Upper lobe of left lung (tissue), 6 donors: ENCODE measurements at regions not wholly inside any gene's neighbourhood (a gene's known extent, or its start where the extent isn't known, plus 50 kb on each side); places are given as distances from the start of the nearest gene placed in this dataset.

Source experiments
- ATAC-seq, 2 donors: fragments of 200-7000 bp; cut with Tn5 transposase; one replicate each; pipeline ENCODE4 v1.9.1; 2022; ENCODE audit warnings: mild to moderate bottlenecking in 2 of 2, moderate library complexity in 2 of 2; ENCODE audit not compliant: low FRiP score in 2 of 2
- DNase-seq, 2 donors: peaks; one replicate each; pipeline ENCODE4 v3.0.0-alpha.2; 2019 to 2020
- H3K27ac ChIP-seq, 4 donors: fragments of 200-600 bp; sonication (generic); one replicate each; pipeline ENCODE4 v1.5.1; 2016 to 2019
- H3K27me3 ChIP-seq, 4 donors: fragments of 200-600 bp; sonication (generic); one replicate each; pipeline ENCODE4 v1.5.1; 2017 to 2019
- H3K36me3 ChIP-seq, 4 donors: fragments of 200-600 bp; sonication (generic); one replicate each; pipeline ENCODE4 v1.5.1; 2016 to 2019
- H3K4me1 ChIP-seq, 4 donors: fragments of 200-600 bp; sonication (generic); one replicate each; pipeline ENCODE4 v1.5.1; 2018 to 2019
- H3K4me3 ChIP-seq, 4 donors: fragments of 200-600 bp; sonication (generic); one replicate each; pipeline ENCODE4 v1.5.1; 2017 to 2019; ENCODE audit warnings: mild to moderate bottlenecking in 2 of 4, moderate library complexity in 1 of 4
- H3K9me3 ChIP-seq, 4 donors: fragments of 200-600 bp; sonication (generic); one replicate each; pipeline ENCODE4 v1.5.1; 2018 to 2019
- EP300 ChIP-seq, 4 donors: sonication (generic); formaldehyde crosslinking; IDR thresholded peaks; one replicate each; pipeline ENCODE4 v1.5.1; 2017; ENCODE audit warnings: antibody characterized with exemption in 4 of 4, control low read depth in 2 of 4
- POLR2A ChIP-seq, 4 donors: fragments of 450-650 bp; IDR thresholded peaks; one replicate each; pipeline ENCODE4 v1.5.1; 2016 to 2017; ENCODE audit warnings: antibody characterized with exemption in 4 of 4, mild to moderate bottlenecking in 2 of 4
- POLR2AphosphoS5 ChIP-seq, 2 donors: sonication (generic); formaldehyde crosslinking; IDR thresholded peaks; one replicate each; pipeline ENCODE4 v1.5.1; 2017; ENCODE audit warnings: antibody characterized with exemption in 2 of 2
- WGBS, 2 donors: methylation state at CpG; one replicate each; pipeline ENCODE4 v1.1.5; 2017 to 2018; 5-methylcytosine and 5-hydroxymethylcytosine counted together
- TF ChIP-seq, protein P1 (sequence below), 6 experiments: fragments of 450-650 bp in 4 of 6; fragments of 200-600 bp in 2 of 6; sonication (generic) in 2 of 6; IDR thresholded peaks; one replicate each; pipeline ENCODE4 v1.5.1; 2016 to 2019; ENCODE audit warnings: antibody characterized with exemption in 6 of 6
- donor health status: DM: no; HTN: no; CAD: no; lungs with moderate emphysema.
- donor health status: DM: no; HTN: yes; CAD: no; lungs with severe emphysema.

DNA sequence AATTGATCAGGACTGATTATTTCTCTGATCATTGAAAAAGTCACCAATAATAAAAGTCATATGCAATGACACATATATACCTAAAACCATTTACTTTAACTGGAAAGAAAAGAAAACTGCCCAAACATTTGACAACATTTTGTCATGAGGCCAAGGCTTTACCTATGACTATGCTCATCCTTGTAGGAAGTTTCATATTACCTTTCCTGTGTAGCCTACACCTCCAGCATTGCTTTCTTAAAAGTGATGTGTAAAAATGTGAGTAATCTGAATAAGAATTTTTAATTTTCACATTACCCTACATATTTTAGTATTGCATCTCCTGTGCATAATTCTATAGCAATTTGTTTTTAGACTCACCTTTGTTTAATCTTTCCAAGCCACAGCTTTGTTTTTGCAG, 419.8 kb upstream of the FIGN start:
- Histone ChIP-seq H3K27ac (no peak overlapping the region), H3K9me3 (no peaks in the 10 kb centered on the region), H3K4me1 (no peaks in the 10 kb centered on the region), H3K4me3 (no peak overlapping the region), H3K36me3 (no peaks in the 10 kb centered on the region), H3K27me3 (no peaks in the 10 kb centered on the region)
- no peak for DNase-seq
- TF ChIP-seq POLR2AphosphoS5 (IDR thresholded peaks at IDR 0.05) (no peak), POLR2A (IDR thresholded peaks at IDR 0.05) (no peak), EP300 (IDR thresholded peaks at IDR 0.05) (no peak)
- TF ChIP-seq, protein P1, sequence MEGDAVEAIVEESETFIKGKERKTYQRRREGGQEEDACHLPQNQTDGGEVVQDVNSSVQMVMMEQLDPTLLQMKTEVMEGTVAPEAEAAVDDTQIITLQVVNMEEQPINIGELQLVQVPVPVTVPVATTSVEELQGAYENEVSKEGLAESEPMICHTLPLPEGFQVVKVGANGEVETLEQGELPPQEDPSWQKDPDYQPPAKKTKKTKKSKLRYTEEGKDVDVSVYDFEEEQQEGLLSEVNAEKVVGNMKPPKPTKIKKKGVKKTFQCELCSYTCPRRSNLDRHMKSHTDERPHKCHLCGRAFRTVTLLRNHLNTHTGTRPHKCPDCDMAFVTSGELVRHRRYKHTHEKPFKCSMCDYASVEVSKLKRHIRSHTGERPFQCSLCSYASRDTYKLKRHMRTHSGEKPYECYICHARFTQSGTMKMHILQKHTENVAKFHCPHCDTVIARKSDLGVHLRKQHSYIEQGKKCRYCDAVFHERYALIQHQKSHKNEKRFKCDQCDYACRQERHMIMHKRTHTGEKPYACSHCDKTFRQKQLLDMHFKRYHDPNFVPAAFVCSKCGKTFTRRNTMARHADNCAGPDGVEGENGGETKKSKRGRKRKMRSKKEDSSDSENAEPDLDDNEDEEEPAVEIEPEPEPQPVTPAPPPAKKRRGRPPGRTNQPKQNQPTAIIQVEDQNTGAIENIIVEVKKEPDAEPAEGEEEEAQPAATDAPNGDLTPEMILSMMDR (IDR thresholded peaks at IDR 0.05): no peak
- ATAC-seq: no peak

DNA sequence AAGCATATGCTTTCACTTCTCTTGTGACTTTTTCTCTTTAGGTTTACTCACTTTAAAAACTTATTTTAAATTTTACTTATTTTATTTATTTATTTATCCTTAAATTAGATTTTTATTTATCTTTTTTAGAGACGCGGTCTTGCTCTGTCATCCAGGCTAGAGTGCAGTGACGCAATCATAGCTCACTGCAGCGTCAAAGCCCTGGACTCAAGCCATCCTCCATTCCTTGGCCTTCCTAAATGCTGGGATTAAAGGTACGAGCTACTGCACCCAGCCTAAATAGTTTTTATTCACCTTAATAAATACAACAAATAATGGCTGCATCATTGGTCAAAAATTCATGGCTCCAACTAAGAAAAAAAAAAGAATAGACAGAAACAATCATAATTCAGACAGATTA, 415.7 kb upstream of the FIGN start:
- H3K4me1 ChIP-seq: no peaks in the 10 kb centered on the region
- no peaks in the 10 kb centered on the region for H3K27me3 ChIP-seq
- no peak for DNase-seq
- no peak overlapping the region for H3K27ac ChIP-seq
- no peak for ATAC-seq
- no peaks in the 10 kb centered on the region for H3K9me3 ChIP-seq
- 41 to 44% methylated on average over 5 of the region's 5 CpGs for WGBS, 2 donors
- no peak overlapping the region for H3K4me3 ChIP-seq
- H3K36me3 ChIP-seq: no peaks in the 10 kb centered on the region
- TF ChIP-seq EP300 (IDR thresholded peaks at IDR 0.05): no peak
- TF ChIP-seq, protein P1 (IDR thresholded peaks at IDR 0.05): no peak
- TF ChIP-seq POLR2A (IDR thresholded peaks at IDR 0.05): no peak
- no peak for TF ChIP-seq POLR2AphosphoS5 (IDR thresholded peaks at IDR 0.05)

DNA sequence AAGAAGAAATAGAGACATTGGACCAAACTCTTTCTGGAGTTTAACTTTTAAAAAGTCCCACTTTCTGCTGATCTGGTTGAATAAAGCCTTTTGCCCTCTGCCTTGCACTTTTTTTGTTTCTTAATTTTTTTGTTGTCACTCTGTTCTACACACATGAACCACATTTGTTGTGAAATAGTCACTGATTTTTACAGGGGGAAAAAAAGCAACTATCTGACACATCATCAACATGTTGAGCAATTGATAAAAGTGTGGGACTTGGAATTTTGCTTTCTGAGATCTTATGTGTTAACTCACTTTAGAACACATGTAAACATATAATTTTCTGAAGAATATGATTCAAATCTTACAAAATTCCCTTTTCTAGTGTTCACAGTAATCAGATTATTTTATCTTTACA, 414.8 kb upstream of the FIGN start:
- TF ChIP-seq POLR2AphosphoS5 (IDR thresholded peaks at IDR 0.05): no peak
- no peak for TF ChIP-seq POLR2A (IDR thresholded peaks at IDR 0.05)
- TF ChIP-seq EP300 (IDR thresholded peaks at IDR 0.05): no peak
- TF ChIP-seq, protein P1 (IDR thresholded peaks at IDR 0.05): no peak
- ATAC-seq: no peak

DNA sequence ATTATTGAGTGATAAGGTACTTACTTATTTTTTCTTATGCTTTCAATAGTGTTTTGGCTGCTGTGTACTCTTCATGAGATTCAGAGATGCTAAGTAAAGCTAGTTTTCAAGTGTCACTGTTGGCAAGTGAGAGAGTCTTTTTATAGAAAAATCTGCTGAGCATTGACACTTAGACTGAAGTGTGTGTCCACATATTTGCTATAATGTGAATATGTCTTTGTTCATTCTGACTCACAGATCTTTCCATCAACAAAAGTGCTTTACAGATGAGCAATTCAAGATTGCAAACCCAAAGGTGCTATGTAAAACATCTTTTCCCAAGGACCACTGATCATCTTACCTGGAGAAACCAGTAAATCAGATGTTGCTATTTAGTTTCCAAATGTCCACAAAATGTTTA, 410.6 kb upstream of the FIGN start:
- ATAC-seq: no peak
- Histone ChIP-seq H3K27ac (no peak overlapping the region), H3K4me3 (no peak overlapping the region), H3K4me1 (no peaks in the 10 kb centered on the region), H3K9me3 (no peaks in the 10 kb centered on the region), H3K27me3 (no peaks in the 10 kb centered on the region), H3K36me3 (no peaks in the 10 kb centered on the region)
- TF ChIP-seq POLR2A (IDR thresholded peaks at IDR 0.05) (no peak), EP300 (IDR thresholded peaks at IDR 0.05) (no peak), POLR2AphosphoS5 (IDR thresholded peaks at IDR 0.05) (no peak)
- TF ChIP-seq, protein P1 (IDR thresholded peaks at IDR 0.05): no peak
- no peak for DNase-seq

More for the DNA sequence above, 414.8 kb upstream of the FIGN start:
- Histone ChIP-seq H3K36me3 (no peaks in the 10 kb centered on the region), H3K4me1 (no peaks in the 10 kb centered on the region), H3K27me3 (no peaks in the 10 kb centered on the region), H3K9me3 (no peaks in the 10 kb centered on the region), H3K4me3 (no peak overlapping the region), H3K27ac (no peak overlapping the region)
- DNase-seq: no peak

DNA sequence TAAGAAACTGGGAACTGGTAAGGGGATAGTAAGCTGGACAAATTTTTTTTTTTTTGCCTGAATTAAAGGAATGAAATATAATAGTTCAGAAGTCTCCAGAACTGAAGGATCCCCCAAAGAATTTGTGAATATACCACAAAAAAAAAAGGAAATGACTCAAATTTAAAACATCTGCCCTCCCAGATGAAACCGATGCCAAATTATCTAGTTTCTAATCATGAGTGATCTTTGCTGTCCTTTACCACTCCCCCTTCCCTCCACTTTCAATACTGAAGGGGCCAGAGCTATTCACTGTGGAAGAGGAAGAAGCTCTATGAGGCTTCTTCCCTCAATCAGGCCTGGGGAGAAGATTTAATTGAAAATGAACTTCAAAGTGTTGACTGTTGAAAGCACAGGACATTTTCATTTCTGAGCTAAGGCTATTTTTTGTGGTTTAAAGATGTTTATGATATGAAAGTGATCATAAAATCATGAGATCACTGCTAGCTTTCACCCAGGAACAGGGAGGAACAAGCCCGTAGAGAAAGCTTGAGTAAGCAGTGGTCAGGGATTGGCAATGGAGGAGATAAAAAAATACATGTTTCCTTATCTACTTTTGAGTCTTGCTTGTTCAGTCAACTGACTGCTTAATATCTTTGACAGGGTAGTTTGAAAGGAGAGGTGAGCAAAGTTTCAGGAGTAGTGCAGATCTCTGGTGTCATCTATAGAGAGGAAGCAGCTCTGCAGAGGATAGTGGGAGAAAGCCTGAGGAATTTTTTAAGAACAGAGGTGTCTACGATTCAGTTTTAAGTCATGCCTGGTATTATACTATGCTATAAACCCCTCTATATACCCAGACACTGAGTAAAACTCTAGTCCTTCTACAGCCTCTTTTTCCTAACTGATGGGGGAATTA, 409.5 kb upstream of the FIGN start:
- TF ChIP-seq, protein P1 (IDR thresholded peaks at IDR 0.05): no peak
- TF ChIP-seq POLR2AphosphoS5 (IDR thresholded peaks at IDR 0.05) (no peak), EP300 (IDR thresholded peaks at IDR 0.05) (no peak), POLR2A (IDR thresholded peaks at IDR 0.05) (no peak)
- H3K36me3 ChIP-seq: no peaks in the 10 kb centered on the region
- no peak overlapping the region for H3K27ac ChIP-seq
- H3K4me3 ChIP-seq: no peak overlapping the region
- H3K9me3 ChIP-seq: no peaks in the 10 kb centered on the region
- no peaks in the 10 kb centered on the region for H3K4me1 ChIP-seq
- no peaks in the 10 kb centered on the region for H3K27me3 ChIP-seq
- 72 to 74% methylated on average over 3 of the region's 3 CpGs for WGBS, 2 donors
- no peak for DNase-seq
- peak in 1 of 2 donors; percentile 53 for ATAC-seq
